ENCODE measurements at regions not wholly inside any gene's neighbourhood (a gene's known extent, or its start where the extent isn't known, plus 50 kb on each side); places are given as distances from the start of the nearest gene placed in this dataset.

- TF ChIP-seq CTCF (conservative IDR thresholded peaks at IDR 0.05) (no peak), ZFX (IDR thresholded peaks at IDR 0.05) (no peak)
Measured at GRCh38 chr9:28215536-28216299, 642.4 kb upstream of the C9orf72 start.

Data from C4-2B (cell line).